Vagina (tissue), 2 donors: ENCODE measurements at regions not wholly inside any gene's neighbourhood (a gene's known extent, or its start where the extent isn't known, plus 50 kb on each side); places are given as distances from the start of the nearest gene placed in this dataset.

Source experiments
- DNase-seq, 2 donors: peaks; one replicate each; pipeline ENCODE4 v3.0.0-alpha.2; 2017; ENCODE audit errors: extremely low spot score in 2 of 2
- H3K27ac ChIP-seq: fragments of 200-600 bp; sonication (generic); one replicate; pipeline ENCODE4 v1.5.1; 2019
- H3K27me3 ChIP-seq: fragments of 200-600 bp; sonication (generic); one replicate; pipeline ENCODE4 v1.5.1; 2019
- H3K36me3 ChIP-seq, 2 donors: fragments of 200-600 bp; sonication (generic); one replicate each; pipeline ENCODE4 v1.5.1; 2017 to 2019
- H3K4me1 ChIP-seq: fragments of 200-600 bp; sonication (generic); one replicate; pipeline ENCODE4 v1.5.1; 2019
- H3K4me3 ChIP-seq, 2 donors: fragments of 200-600 bp; sonication (generic); 1 replicate in 1 of 2; 2 replicates in 1 of 2; pipeline ENCODE4 v1.5.1; 2016 to 2019
- H3K9me3 ChIP-seq: fragments of 200-600 bp; sonication (generic); one replicate; pipeline ENCODE4 v1.5.1; 2019
- POLR2A ChIP-seq, 2 donors: fragments of 450-650 bp; IDR thresholded peaks; one replicate each; pipeline ENCODE4 v1.6.1; 2017; ENCODE audit warnings: antibody characterized with exemption in 2 of 2, mild to moderate bottlenecking in 2 of 2, moderate library complexity in 2 of 2
- POLR2AphosphoS5 ChIP-seq, 2 donors: sonication (generic); formaldehyde crosslinking; IDR thresholded peaks; one replicate each; pipeline ENCODE4 v1.9.0; 2017; ENCODE audit warnings: antibody characterized with exemption in 2 of 2, mild to moderate bottlenecking in 2 of 2, low read depth in 1 of 2; ENCODE audit not compliant: insufficient read depth in 1 of 2
- intact Hi-C: fragments of 100-400 bp; cut with DNase I; formaldehyde crosslinking; loops from one replicate; pipeline ENCODE4 v1.15.1; 2023
- TF ChIP-seq, protein P1 (sequence below), 3 experiments: fragments of 450-650 bp in 2 of 3; fragments of 200-600 bp in 1 of 3; sonication (generic) in 1 of 3; IDR thresholded peaks; one replicate each; pipeline ENCODE4 v1.5.1; 2017 to 2019; ENCODE audit warnings: antibody characterized with exemption in 3 of 3, mild to moderate bottlenecking in 2 of 3, moderate library complexity in 2 of 3

DNA sequence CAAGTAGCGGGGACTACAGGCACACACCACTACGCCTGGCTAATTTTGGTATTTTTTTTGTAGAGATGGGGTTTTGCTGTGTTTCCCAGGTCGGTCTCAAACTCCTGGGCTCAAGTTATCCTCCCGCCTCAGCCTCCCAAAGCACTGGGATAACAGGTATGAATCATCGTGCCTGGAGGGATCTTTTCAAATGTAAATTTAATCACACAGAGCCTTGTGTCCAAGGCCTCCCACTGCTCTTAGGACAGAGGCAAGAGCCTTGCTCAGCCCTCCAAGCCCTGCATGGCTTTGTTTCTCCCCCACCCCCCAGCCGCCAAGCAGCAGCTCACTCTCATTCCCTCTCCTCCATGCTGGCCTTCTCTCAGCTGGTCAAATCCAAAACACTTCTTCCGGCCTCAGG, 75.3 kb upstream of the CREB3L1 start:
- TF ChIP-seq, protein P1, sequence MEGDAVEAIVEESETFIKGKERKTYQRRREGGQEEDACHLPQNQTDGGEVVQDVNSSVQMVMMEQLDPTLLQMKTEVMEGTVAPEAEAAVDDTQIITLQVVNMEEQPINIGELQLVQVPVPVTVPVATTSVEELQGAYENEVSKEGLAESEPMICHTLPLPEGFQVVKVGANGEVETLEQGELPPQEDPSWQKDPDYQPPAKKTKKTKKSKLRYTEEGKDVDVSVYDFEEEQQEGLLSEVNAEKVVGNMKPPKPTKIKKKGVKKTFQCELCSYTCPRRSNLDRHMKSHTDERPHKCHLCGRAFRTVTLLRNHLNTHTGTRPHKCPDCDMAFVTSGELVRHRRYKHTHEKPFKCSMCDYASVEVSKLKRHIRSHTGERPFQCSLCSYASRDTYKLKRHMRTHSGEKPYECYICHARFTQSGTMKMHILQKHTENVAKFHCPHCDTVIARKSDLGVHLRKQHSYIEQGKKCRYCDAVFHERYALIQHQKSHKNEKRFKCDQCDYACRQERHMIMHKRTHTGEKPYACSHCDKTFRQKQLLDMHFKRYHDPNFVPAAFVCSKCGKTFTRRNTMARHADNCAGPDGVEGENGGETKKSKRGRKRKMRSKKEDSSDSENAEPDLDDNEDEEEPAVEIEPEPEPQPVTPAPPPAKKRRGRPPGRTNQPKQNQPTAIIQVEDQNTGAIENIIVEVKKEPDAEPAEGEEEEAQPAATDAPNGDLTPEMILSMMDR (IDR thresholded peaks at IDR 0.05), result no peak
- TF ChIP-seq POLR2AphosphoS5 (IDR thresholded peaks at IDR 0.05; ENCODE audit: insufficient read depth in 1 of 2, low read depth in 1 of 2) (no peak), POLR2A (IDR thresholded peaks at IDR 0.05) (no peak)
- intact Hi-C loops, result no loop called here
- Histone ChIP-seq H3K9me3 (no peaks in the 10 kb centered on the region), H3K27ac (no peak overlapping the region), H3K4me1 (no peaks in the 10 kb centered on the region), H3K27me3 (no peaks in the 10 kb centered on the region), H3K36me3 (no peaks in the 10 kb centered on the region), H3K4me3 (no peak overlapping the region)
- DNase-seq, result no peak

DNA sequence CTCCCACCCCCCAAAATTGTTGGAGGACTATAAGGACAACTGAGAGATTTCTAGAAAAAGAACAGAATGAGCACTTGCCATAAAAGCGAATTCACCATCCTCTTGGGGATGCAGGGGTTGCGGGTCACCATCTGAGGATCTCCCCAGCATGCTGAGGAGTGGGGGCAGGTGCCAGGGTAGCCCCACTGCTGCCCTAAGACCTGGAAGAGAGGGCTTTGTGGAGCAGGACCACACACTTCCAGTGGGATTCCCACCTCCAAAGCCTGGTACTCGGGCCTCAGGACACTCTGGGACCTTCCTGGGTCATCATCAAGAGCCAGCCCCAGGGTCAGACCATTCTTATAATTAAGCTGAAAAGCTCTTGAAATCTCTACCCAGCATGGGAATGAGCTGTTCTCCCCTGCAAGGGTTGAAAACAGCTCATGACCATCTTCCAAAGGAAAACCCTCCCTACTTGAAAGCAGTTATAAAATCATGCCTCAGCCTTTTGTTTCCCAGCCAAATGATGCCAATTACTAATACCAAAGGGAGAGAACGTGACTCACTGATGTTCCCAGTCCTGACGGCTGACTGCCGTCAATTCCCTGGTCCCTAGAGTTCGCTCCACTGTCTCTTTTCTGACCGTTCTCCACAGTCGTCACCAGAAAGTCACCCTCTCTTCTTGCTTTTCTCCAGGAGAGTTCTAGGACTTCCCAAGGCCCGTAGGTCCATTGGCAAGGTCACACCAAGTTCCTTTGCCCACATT, 76.8 kb upstream of the CREB3L1 start:
- no peaks in the 10 kb centered on the region for H3K4me1 ChIP-seq
- no peak for DNase-seq
- no peaks in the 10 kb centered on the region for H3K36me3 ChIP-seq
- intact Hi-C loops, result no loop called here
- no peaks in the 10 kb centered on the region for H3K9me3 ChIP-seq
- H3K27me3 ChIP-seq, result no peaks in the 10 kb centered on the region
- H3K27ac ChIP-seq, result no peak overlapping the region
- no peak overlapping the region for H3K4me3 ChIP-seq
- no peak for TF ChIP-seq POLR2A (IDR thresholded peaks at IDR 0.05)
- TF ChIP-seq POLR2AphosphoS5 (IDR thresholded peaks at IDR 0.05; ENCODE audit: insufficient read depth in 1 of 2, low read depth in 1 of 2), result no peak
- TF ChIP-seq, protein P1 (IDR thresholded peaks at IDR 0.05), result no peak

DNA sequence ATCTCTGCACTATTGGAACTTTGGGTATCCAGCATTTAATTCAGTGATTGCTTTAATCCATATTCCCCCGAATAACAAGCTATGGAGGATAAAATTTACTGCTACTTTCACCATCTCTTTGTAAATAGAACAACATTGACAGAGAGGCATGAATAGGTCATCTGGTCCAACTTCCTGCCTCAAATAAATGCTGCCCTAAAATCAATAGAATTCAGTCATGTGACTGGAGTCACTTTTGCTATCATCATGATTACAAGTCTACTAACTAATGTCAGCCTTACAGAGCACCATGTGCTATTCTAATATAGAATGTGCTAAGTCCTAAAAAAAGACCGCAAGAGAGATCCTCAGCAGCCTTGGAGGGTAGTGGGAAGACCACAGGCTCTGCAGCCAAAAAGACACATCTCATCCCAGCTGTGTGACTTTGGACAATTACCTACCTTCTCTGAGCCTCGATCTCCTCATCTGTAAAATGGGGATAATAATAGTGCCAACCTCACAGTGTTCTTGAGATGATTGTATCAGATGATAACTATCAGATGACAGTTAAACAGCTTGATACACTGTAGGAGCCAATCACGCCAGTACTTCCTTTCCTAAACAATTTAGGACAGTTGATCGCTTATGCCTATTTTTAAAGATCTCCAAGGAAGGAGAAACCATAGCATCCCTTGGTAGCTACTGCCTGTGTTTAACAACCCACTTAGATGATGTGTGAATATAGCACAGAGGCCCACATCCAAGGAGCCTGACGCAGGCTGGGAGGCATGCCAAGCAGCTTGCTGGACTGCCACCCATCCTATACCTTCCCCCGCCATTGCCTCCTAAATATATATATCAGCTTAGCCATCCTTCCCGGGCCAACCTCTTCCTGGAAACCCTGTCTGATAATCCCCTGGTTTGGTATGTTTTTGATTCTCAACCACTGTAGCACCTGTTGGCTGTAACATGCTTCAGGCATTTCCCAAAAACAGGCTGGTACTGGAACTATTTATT, 77.3 kb upstream of the PHF21A start:
- Histone ChIP-seq H3K9me3 (no peaks in the 10 kb centered on the region), H3K27ac (no peak overlapping the region), H3K36me3 (no peaks in the 10 kb centered on the region), H3K4me3 (no peak overlapping the region), H3K4me1 (no peaks in the 10 kb centered on the region), H3K27me3 (no peaks in the 10 kb centered on the region)
- DNase-seq, result no peak
- no peak for TF ChIP-seq POLR2AphosphoS5 (IDR thresholded peaks at IDR 0.05; ENCODE audit: insufficient read depth in 1 of 2, low read depth in 1 of 2)
- TF ChIP-seq POLR2A (IDR thresholded peaks at IDR 0.05), result no peak
- TF ChIP-seq, protein P1 (IDR thresholded peaks at IDR 0.05), result no peak
- intact Hi-C loops, result no loop called here

GRCh38 chr11:46197421-46197820, 76.2 kb upstream of the PHF21A start:
- Histone ChIP-seq H3K9me3 (no peaks in the 10 kb centered on the region), H3K4me1 (no peaks in the 10 kb centered on the region), H3K36me3 (no peaks in the 10 kb centered on the region), H3K27me3 (no peaks in the 10 kb centered on the region), H3K27ac (no peak overlapping the region), H3K4me3 (no peak overlapping the region)
- TF ChIP-seq POLR2AphosphoS5 (IDR thresholded peaks at IDR 0.05; ENCODE audit: insufficient read depth in 1 of 2, low read depth in 1 of 2), result no peak
- TF ChIP-seq POLR2A (IDR thresholded peaks at IDR 0.05), result no peak
- TF ChIP-seq, protein P1 (IDR thresholded peaks at IDR 0.05), result no peak
- DNase-seq, result no peak
- intact Hi-C loops, result no loop called here
